ENCODE measurements at regions not wholly inside any gene's neighbourhood (a gene's known extent, or its start where the extent isn't known, plus 50 kb on each side); places are given as distances from the start of the nearest gene placed in this dataset.

DNA sequence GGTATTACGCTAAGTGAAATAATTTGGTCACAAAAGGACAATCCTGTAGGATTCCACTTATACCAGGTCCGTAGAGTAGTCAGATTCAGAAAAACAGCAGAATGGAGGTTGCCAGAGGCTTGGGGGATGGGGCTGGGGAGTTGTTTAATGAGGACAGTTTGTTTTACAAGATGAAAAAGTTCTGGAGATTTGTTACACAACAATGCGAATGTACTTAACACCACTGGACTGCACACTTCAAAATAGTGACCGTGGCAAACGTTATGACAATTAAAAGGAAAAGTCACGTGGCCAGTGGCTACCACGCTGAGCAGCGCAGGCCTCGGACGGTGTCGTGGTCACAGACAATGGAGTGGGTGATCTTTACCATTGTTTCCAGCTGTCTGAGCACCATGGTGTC is 338.1 kb downstream of the SEC14L1 start:
- no peak for DNase-seq (ENCODE audit: low read depth, low spot score)
- TF ChIP-seq, protein P1, sequence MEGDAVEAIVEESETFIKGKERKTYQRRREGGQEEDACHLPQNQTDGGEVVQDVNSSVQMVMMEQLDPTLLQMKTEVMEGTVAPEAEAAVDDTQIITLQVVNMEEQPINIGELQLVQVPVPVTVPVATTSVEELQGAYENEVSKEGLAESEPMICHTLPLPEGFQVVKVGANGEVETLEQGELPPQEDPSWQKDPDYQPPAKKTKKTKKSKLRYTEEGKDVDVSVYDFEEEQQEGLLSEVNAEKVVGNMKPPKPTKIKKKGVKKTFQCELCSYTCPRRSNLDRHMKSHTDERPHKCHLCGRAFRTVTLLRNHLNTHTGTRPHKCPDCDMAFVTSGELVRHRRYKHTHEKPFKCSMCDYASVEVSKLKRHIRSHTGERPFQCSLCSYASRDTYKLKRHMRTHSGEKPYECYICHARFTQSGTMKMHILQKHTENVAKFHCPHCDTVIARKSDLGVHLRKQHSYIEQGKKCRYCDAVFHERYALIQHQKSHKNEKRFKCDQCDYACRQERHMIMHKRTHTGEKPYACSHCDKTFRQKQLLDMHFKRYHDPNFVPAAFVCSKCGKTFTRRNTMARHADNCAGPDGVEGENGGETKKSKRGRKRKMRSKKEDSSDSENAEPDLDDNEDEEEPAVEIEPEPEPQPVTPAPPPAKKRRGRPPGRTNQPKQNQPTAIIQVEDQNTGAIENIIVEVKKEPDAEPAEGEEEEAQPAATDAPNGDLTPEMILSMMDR (IDR thresholded peaks at IDR 0.05; ENCODE audit: insufficient read depth, low read length, missing control alignments) = no peak
- H3K4me3 ChIP-seq (ENCODE audit: low read depth, low read length) = no peak overlapping the region
- CTCF ChIA-PET = interaction anchor here (1.1 to 1.6 kb wide), 3 partner anchors 7 to 49 kb away, joined by 3 to 8 read pairs (median 4); no protein-coding TSS in a partner anchor
- POLR2A ChIA-PET = no interaction called here

DNA sequence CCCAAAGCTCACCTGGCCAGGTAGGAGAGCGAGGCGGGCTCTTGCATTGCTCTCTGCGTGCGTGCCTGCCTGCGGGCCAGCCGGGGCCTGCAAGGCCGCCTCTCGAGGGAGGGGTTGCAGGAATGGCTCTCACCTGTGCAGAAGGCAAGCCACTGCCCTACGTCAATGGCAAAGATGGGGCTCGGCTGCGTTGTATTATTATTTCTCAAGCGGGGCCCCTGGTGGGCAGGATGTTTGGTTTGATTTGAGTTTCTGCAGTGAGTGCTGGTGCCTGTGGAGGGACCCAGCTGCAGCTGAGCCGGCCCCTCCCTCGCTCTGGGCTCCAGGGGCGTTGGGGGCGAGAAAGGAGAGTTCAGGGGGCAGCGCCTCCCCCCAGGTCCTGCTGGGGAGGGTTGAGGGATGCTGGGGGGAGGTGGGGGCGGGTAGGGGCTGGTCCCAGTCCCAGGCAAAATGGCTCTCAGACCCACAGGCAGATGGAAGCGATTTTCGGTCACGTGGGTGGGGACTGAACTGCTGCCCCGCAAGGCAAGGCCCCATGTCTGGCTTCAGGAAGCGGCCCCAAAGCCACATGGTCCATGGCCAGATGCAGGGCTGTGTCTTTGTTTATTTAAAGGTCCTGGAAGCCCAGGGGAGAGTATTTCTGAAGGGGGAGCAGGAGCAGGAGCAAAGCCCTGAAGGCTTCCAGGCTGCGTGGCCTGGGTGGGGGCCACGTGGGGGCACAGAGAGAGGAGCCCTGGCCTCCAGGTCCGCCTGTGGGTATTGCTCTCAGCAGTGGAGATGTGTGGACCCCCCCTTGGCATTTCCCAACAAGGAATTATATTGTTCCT is 338.8 kb downstream of the SEC14L1 start:
- DNase-seq (ENCODE audit: low read depth, low spot score) = no peak
- CTCF ChIA-PET = interaction anchor here (1.5 kb wide), 1 partner anchor 49 kb away, joined by 4 read pairs; no protein-coding TSS in a partner anchor
- TF ChIP-seq, protein P1 (IDR thresholded peaks at IDR 0.05; ENCODE audit: insufficient read depth, low read length, missing control alignments) = no peak
- POLR2A ChIA-PET = no interaction called here
- H3K4me3 ChIP-seq (ENCODE audit: low read depth, low read length) = no peak overlapping the region

- no peak for DNase-seq (ENCODE audit: low read depth, low spot score)
- CTCF ChIA-PET = interaction anchor here (1.3 to 1.9 kb wide), 3 partner anchors 51 to 149 kb away, joined by 3 to 6 read pairs (median 3); no protein-coding TSS in a partner anchor
- TF ChIP-seq, protein P1 (IDR thresholded peaks at IDR 0.05; ENCODE audit: insufficient read depth, low read length, missing control alignments) = no peak
- no peak overlapping the region for H3K4me3 ChIP-seq (ENCODE audit: low read depth, low read length)
- POLR2A ChIA-PET = no interaction called here
Observed at GRCh38 chr17:77480199-77480508, 339.4 kb downstream of the SEC14L1 start.

DNA sequence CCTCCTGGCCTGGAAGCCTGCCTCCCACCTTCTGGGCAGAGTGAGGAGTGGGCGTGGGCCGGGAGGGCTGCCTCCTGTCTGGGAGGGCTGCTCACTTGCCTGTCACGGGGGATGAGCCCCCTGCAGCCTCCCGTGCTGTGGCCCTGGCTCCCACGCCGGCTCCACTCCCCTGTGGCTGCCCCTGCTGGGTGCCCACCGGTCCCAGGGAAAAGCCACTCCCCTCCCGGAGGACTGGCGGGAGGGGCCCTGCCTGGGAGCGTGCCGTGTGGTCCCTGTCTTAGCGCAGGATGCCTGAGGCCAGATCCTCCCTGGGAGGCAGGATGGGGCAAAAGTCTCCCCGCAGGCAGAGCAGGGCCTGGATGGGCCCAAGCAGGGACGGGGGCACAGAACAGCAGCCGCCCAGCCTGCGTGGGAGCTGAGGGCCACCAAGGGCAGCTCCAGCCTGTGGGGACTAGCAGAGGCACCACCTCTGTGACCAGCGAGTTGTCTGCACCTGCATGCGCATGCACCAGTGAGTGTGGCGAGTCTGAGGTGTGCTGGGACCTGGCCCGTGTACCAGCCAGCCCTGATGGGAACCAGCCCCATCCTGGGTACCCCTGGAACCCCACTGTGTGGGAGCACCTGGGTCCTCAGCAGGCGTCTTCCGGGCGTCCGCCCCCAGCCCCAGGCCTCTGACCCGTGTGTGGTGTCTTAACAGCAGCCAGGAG is 339.9 kb downstream of the SEC14L1 start:
- TF ChIP-seq, protein P1 (IDR thresholded peaks at IDR 0.05; ENCODE audit: insufficient read depth, low read length, missing control alignments) = no peak
- H3K4me3 ChIP-seq (ENCODE audit: low read depth, low read length) = no peak overlapping the region
- DNase-seq (ENCODE audit: low read depth, low spot score) = no peak
- CTCF ChIA-PET = interaction anchor here (1.0 to 1.9 kb wide), 4 partner anchors 14 to 150 kb away, joined by 3 to 6 read pairs (median 4); no protein-coding TSS in a partner anchor
- POLR2A ChIA-PET = no interaction called here

DNA sequence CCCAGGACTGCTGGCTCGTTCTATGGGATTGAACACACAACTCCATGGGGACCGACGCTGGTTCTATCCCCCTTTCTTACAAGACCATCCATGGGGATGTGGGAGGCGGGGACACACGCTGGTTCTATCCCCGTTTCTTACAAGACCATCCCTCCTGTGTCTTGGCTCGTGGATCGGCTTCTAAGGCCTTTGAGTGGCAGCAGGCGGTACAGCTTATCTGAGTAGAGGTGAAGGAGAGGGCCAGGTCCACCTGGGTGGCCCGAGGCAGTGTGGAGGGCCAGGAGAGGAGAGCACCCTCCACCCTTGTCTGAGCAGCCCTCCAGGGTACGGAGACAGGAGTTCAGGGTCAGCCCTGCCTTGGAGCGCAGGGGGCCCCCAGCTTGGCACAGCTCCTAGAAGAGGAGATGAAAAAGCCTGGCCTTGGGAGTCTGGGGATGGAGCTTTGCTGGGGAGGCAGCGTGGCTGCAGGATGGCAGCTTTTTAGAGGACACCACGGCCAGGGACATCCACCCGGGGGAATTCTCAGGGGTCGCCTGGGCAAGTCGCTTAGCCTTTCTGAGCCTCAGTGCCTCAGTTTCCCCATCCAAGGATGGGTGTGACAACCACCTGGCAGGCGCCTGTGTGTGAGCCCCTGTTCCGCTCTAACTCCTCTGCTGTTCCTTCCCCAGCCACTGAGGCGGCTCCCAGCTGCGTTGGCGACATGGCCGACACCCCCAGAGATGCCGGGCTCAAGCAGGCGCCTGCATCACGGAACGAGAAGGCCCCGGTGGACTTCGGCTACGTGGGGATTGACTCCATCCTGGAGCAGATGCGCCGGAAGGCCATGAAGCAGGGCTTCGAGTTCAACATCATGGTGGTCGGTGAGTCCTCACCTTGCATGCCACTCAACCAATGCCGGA is 341.0 kb downstream of the SEC14L1 start:
- no peak for DNase-seq (ENCODE audit: low read depth, low spot score)
- ChIA-PET POLR2A (no interaction called here), CTCF (interaction anchor here (1.0 to 2.4 kb wide), 7 partner anchors 13 to 152 kb away, joined by 3 to 17 read pairs (median 6); no protein-coding TSS in a partner anchor)
- TF ChIP-seq, protein P1 (IDR thresholded peaks at IDR 0.05; ENCODE audit: insufficient read depth, low read length, missing control alignments) = no peak
- no peak overlapping the region for H3K4me3 ChIP-seq (ENCODE audit: low read depth, low read length)

Measured in AG04449 (cell line).